Psoas muscle (tissue), 7 donors: ENCODE measurements at regions not wholly inside any gene's neighbourhood (a gene's known extent, or its start where the extent isn't known, plus 50 kb on each side); places are given as distances from the start of the nearest gene placed in this dataset.

Experiments used
- ATAC-seq, 4 donors: fragments of 200-7000 bp; cut with Tn5 transposase; one replicate each; pipeline ENCODE4 v1.9.1; 2020; ENCODE audit warnings: moderate library complexity in 3 of 4, mild to moderate bottlenecking in 2 of 4
- DNase-seq, 2 donors: peaks; one replicate each; pipeline ENCODE4 v3.0.0-alpha.2; 2020
- H3K27ac ChIP-seq: fragments of 200-600 bp; one replicate; pipeline ENCODE4 v1.8.0; 2022
- H3K27me3 ChIP-seq, 3 donors: fragments of 200-600 bp in 1 of 3; one replicate each; pipeline versions ENCODE4 v1.6.1 to v1.8.0; 2013 to 2022; ENCODE audit warnings: low read length in 2 of 3, mild to moderate bottlenecking in 2 of 3, moderate library complexity in 1 of 3; ENCODE audit not compliant: insufficient read depth in 3 of 3
- H3K36me3 ChIP-seq, 2 donors: fragments of 200-600 bp in 1 of 2; one replicate each; pipeline versions ENCODE4 v1.6.1 to v1.8.0; 2013 to 2022; ENCODE audit warnings: low read depth in 1 of 2, mild to moderate bottlenecking in 1 of 2, moderate library complexity in 1 of 2; ENCODE audit not compliant: insufficient read depth in 1 of 2
- H3K4me1 ChIP-seq: fragments of 200-600 bp; one replicate; pipeline ENCODE4 v1.8.0; 2022
- H3K4me3 ChIP-seq: fragments of 200-600 bp; one replicate; pipeline ENCODE4 v1.8.0; 2022; ENCODE audit warnings: mild to moderate bottlenecking
- H3K9me3 ChIP-seq: fragments of 200-600 bp; one replicate; pipeline ENCODE4 v1.8.0; 2022
- WGBS, 3 donors: extraction: QIAGEN DNeasy Blood & Tissue Kit; methylation state at CpG; one replicate each; pipeline versions ENCODE4 v1.1.6 to v1.1.7; 2013; 5-methylcytosine and 5-hydroxymethylcytosine counted together
- intact Hi-C, 2 donors: fragments of 100-400 bp; cut with DNase I; formaldehyde crosslinking; loops; one replicate each; pipeline versions ENCODE4 v1.11.0 to v1.14.2; 2022
- TF ChIP-seq, protein P1 (sequence below): fragments of 200-600 bp; IDR thresholded peaks from one replicate; pipeline ENCODE4 v1.8.0; 2022; ENCODE audit warnings: antibody characterized with exemption
- donor health status: healthy with polysubstance abuse.
- donor health status: DM: no; HTN: no; CAD: no; lungs with moderate emphysema.
- donor health status: Bipolar disorder and iron deficiency.
- donor health status: healthy.
- donor health status: DM: yes; HTN: yes; CAD: no.
- donor health status: DM: no; HTN: no; CAD: no.
- donor health status: DM: yes; HTN: yes; CAD: no.

DNA sequence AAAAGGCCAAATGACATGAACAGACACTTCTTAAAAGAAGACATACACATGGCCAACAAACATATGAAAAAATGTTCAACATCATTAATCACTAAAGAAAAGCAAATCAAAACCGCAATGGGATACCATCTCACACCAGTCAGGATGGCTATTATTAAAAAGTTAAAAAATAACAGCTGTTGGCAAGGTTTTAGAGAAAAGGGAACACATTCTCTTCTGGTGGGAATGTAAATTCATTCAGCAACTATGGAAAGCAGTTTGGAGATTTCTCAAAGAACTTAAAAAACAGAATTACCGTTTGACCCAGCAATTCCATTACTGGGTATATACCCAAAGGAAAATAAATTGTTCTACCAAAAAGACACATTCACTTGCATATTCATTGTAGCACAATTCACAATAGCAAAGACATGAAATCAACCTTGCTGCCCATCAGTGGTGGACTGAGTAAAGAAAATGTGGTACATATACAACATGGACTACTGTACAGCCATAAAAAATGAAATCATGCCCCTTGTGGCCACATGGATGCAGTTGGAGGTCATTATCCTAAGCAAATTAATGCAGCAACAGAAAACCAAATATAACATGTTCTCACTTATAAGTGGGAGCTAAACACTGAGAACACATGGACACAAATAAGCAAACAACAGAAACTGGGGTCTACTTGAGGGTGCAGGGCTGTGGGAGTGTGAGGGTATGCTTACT, 190.7 kb upstream of the MCTP2 start:
- no peak overlapping the region for H3K4me3 ChIP-seq
- H3K27me3 ChIP-seq: no peaks in the 10 kb centered on the region
- no peak for ATAC-seq
- no peak overlapping the region for H3K27ac ChIP-seq
- TF ChIP-seq, protein P1, sequence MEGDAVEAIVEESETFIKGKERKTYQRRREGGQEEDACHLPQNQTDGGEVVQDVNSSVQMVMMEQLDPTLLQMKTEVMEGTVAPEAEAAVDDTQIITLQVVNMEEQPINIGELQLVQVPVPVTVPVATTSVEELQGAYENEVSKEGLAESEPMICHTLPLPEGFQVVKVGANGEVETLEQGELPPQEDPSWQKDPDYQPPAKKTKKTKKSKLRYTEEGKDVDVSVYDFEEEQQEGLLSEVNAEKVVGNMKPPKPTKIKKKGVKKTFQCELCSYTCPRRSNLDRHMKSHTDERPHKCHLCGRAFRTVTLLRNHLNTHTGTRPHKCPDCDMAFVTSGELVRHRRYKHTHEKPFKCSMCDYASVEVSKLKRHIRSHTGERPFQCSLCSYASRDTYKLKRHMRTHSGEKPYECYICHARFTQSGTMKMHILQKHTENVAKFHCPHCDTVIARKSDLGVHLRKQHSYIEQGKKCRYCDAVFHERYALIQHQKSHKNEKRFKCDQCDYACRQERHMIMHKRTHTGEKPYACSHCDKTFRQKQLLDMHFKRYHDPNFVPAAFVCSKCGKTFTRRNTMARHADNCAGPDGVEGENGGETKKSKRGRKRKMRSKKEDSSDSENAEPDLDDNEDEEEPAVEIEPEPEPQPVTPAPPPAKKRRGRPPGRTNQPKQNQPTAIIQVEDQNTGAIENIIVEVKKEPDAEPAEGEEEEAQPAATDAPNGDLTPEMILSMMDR: no peak
- intact Hi-C loops: no loop called here
- H3K36me3 ChIP-seq: no peaks in the 10 kb centered on the region
- no peaks in the 10 kb centered on the region for H3K4me1 ChIP-seq
- DNase-seq: no peak
- H3K9me3 ChIP-seq: no peaks in the 10 kb centered on the region
- WGBS, 3 donors: 61 to 77% (median 67%) methylated on average over 2 of the region's 2 CpGs

DNA sequence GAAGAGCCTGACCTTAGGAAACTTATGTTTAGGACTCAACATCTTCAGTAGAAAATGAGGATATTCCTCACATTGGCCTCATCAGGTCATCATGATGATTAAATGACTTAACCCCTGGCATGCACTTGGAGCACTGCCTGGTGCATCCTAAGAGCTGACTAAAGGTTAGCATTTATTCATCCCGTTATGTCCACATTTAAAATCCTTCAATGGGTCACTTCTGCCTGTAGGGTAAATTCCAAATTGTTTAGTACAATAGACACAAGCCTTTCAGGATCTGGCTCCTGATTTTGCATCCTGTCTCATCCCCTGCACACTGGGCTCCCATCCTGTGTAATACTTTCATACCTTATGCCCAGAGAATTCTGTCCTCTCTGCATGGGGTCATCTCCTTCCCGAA, 195.2 kb upstream of the MCTP2 start:
- Histone ChIP-seq H3K4me3 (no peak overlapping the region), H3K27ac (no peak overlapping the region), H3K4me1 (no peaks in the 10 kb centered on the region), H3K36me3 (no peaks in the 10 kb centered on the region), H3K9me3 (no peaks in the 10 kb centered on the region), H3K27me3 (no peaks in the 10 kb centered on the region)
- WGBS, 3 donors: 87 to 93% (median 92%) methylated on average over 2 of the region's 2 CpGs
- TF ChIP-seq, protein P1: no peak
- ATAC-seq (no peak), DNase-seq (no peak)
- intact Hi-C loops: no loop called here

DNA sequence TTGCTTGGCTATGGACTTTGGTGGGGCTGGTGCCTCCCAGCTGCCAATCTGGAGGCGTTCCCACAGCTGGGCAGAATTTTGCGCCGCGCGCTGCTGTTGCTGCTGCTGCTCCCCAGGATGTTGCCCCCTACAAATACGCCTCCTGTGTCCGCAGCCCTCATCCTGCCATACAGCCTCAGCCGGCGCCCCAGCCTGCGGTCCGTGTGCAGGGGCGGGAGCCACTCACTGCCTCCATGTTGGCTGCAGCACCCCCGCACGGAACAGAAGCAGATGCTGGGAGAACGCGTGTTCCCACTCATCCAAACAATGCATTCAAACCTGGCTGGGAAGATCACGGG, 197.7 kb upstream of the MCTP2 start:
- intact Hi-C loops: no loop called here
- H3K4me3 ChIP-seq: no peak overlapping the region
- no peaks in the 10 kb centered on the region for H3K36me3 ChIP-seq
- H3K4me1 ChIP-seq: no peaks in the 10 kb centered on the region
- 95 to 98% (median 96%) methylated on average over 17 of the region's 17 CpGs for WGBS, 3 donors
- ATAC-seq (no peak), DNase-seq (no peak)
- H3K27ac ChIP-seq: no peak overlapping the region
- no peaks in the 10 kb centered on the region for H3K27me3 ChIP-seq
- no peaks in the 10 kb centered on the region for H3K9me3 ChIP-seq
- TF ChIP-seq, protein P1: no peak

DNA sequence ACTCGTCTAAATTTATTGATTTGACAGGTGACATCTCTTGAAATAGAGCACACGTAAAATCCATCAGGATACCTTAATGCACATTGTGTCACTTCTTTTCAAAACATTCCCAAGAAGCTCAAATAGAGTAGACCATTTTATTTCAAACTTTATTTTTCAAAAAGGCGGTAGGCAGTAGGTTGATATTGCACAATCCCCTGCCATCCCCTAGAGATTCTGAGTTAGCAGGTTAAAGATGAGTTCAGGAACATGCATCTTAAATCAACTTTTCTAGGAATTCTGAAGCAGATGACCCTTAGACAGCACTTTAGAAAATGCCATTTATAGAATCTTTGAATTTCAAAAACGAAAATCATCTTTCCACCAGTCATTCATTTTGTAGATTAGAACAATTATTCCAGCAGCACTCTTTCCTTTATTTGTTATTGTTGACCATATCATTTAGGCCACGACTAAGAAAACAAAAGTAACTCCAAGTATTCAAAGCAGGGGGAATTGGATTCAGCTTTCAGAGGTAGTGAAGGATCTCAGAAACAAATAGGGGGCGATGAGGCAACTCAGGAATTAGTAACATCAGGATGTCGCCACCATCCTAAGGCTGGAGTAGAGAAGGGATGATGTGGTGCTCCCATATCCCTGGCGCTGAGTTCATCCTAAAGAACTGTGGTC, 198.2 kb upstream of the MCTP2 start:
- ATAC-seq: no peak
- Histone ChIP-seq H3K4me1 (no peaks in the 10 kb centered on the region), H3K4me3 (no peak overlapping the region), H3K9me3 (no peaks in the 10 kb centered on the region), H3K36me3 (no peaks in the 10 kb centered on the region), H3K27me3 (no peaks in the 10 kb centered on the region), H3K27ac (no peak overlapping the region)
- intact Hi-C loops: no loop called here
- 74 to 84% (median 76%) methylated on average over 8 of the region's 8 CpGs for WGBS, 3 donors
- no peak for DNase-seq
- TF ChIP-seq, protein P1: no peak
